Panc1 (cell line): ENCODE measurements at regions not wholly inside any gene's neighbourhood (a gene's known extent, or its start where the extent isn't known, plus 50 kb on each side); places are given as distances from the start of the nearest gene placed in this dataset.

Experiments
- ATAC-seq: fragments of 200-7000 bp; cut with Tn5 transposase; 2 replicates; pipeline ENCODE4 v1.9.1; 2020; ENCODE audit warnings: mild to moderate bottlenecking, moderate library complexity
- BruUV-seq: library from RNA; stranded (reverse); fragments of 400-500 nt; replicated peaks from 2 replicates; lab custom pipeline; 2021; lab: Mats Ljungman, UMichigan
- CTCF ChIA-PET: fragments of 300-600 bp; sonication (Branson Sonifier 250); formaldehyde crosslinking; loops from one replicate; lab custom pipeline; 2022; ENCODE audit warnings: antibody characterized with exemption; lab: Charles Lee
- POLR2A ChIA-PET: fragments of 300-600 bp; sonication (Branson Sonifier 250); formaldehyde crosslinking; loops from one replicate; lab custom pipeline; 2022; ENCODE audit warnings: antibody characterized with exemption; lab: Charles Lee
- DNase-seq: peaks from one replicate; pipeline ENCODE4 v3.0.0-alpha.2; 2010; ENCODE audit warnings: low read depth, low spot score
- H3K27ac ChIP-seq: 2 replicates; pipeline ENCODE4 v1.5.1; 2011; ENCODE audit warnings: mild to moderate bottlenecking, low read length, inconsistent platforms
- H3K27me3 ChIP-seq: fragments of 200-500 bp; sonication (Bioruptor generic); 2 replicates; pipeline ENCODE4 v1.6.0; 2014; ENCODE audit warnings: low read length, inconsistent platforms; ENCODE audit not compliant: control insufficient read depth, insufficient read depth
- H3K36me3 ChIP-seq: fragments of 200-500 bp; sonication (Bioruptor generic); 2 replicates; pipeline ENCODE4 v1.5.1; 2014; ENCODE audit warnings: inconsistent platforms, mild to moderate bottlenecking, low read length, moderate library complexity; ENCODE audit not compliant: control insufficient read depth, insufficient read depth
- H3K4me1 ChIP-seq: 2 replicates; pipeline ENCODE4 v1.5.1; 2011; ENCODE audit warnings: inconsistent platforms, mild to moderate bottlenecking, low read length, moderate library complexity; ENCODE audit not compliant: control insufficient read depth, insufficient read depth
- H3K4me3 ChIP-seq, 2 experiments: 2 replicates each; pipeline ENCODE4 v1.5.1; 2011 to 2012; ENCODE audit warnings: low read depth in 2 of 2, low read length in 2 of 2, mild to moderate bottlenecking in 2 of 2, inconsistent platforms in 1 of 2, moderate library complexity in 1 of 2
- H3K9me3 ChIP-seq: fragments of 200-500 bp; sonication (Bioruptor generic); 2 replicates; pipeline ENCODE4 v1.5.1; 2014; ENCODE audit warnings: low read depth, mild to moderate bottlenecking, inconsistent platforms, low read length, moderate library complexity; ENCODE audit not compliant: control insufficient read depth, insufficient read depth
- POLR2AphosphoS5 ChIP-seq: IDR thresholded peaks from 2 replicates; pipeline ENCODE4 v1.6.1; 2012; ENCODE audit warnings: mild to moderate bottlenecking, low read depth, low read length, moderate library complexity
- SIN3A ChIP-seq: IDR thresholded peaks from 2 replicates; pipeline ENCODE4 v1.6.1; 2012; ENCODE audit warnings: low read depth, mild to moderate bottlenecking, low read length, moderate library complexity, borderline replicate concordance; ENCODE audit not compliant: insufficient read depth
- TCF7L2 ChIP-seq: IDR thresholded peaks from 2 replicates; pipeline ENCODE4 v1.6.1; 2011; ENCODE audit warnings: mild to moderate bottlenecking, low read depth, low read length, inconsistent platforms
- in situ Hi-C: cut with HindIII; loops from 2 replicates; pipeline ENCODE4 v1.10.0; 2016; ENCODE audit warnings: low sequenced_read_pairs, low pct_unique_long_range_greater_than_20kb
- intact Hi-C: fragments of 100-400 bp; cut with micrococcal nuclease; formaldehyde crosslinking; loops from one replicate; pipeline ENCODE4 v1.10.0; 2022; ENCODE audit not compliant: unreplicated experiment
- TF ChIP-seq, protein P1 (sequence below): fragments of 450-650 bp; IDR thresholded peaks from 2 replicates; pipeline ENCODE4 v1.5.1; 2017; ENCODE audit warnings: mild to moderate bottlenecking
- TF ChIP-seq, protein P2 (sequence below), 2 experiments: IDR thresholded peaks; 2 replicates each; pipeline ENCODE4 v1.6.1; 2011 to 2012; ENCODE audit warnings: low read depth in 2 of 2, control low read depth in 1 of 2, low read length in 1 of 2, mild to moderate bottlenecking in 1 of 2, moderate library complexity in 1 of 2; ENCODE audit not compliant: insufficient read depth in 1 of 2

DNA sequence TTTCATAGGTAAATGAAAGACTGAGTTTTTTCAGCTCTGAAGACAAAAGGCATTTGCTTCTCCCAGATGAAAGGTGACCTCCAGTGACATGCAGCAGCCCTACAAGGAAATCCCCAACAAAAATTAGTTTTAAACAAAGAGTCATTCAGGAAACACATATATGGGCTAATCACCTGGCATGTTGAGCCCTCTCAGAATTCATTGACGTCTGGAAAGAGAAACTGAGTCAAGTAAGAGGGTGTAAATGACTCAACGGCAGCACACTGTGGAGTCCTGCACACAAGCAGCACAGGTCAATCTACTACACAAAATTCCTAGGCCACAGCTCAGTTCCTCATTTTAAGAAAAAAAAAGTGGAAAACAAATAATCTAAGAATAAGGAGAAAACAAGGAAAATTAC is 592.3 kb downstream of the EPHA7 start:
- Histone ChIP-seq H3K27ac (no peak overlapping the region), H3K9me3 (no peaks in the 10 kb centered on the region), H3K4me1 (no peaks in the 10 kb centered on the region; the same call in 1 of the 2 replicates), H3K4me3 (no peak overlapping the region), H3K27me3 (no peaks in the 10 kb centered on the region), H3K36me3 (no peaks in the 10 kb centered on the region)
- intact Hi-C loops (no loop called here), in situ Hi-C loops (no loop called here)
- no peak for DNase-seq
- TF ChIP-seq, protein P1, sequence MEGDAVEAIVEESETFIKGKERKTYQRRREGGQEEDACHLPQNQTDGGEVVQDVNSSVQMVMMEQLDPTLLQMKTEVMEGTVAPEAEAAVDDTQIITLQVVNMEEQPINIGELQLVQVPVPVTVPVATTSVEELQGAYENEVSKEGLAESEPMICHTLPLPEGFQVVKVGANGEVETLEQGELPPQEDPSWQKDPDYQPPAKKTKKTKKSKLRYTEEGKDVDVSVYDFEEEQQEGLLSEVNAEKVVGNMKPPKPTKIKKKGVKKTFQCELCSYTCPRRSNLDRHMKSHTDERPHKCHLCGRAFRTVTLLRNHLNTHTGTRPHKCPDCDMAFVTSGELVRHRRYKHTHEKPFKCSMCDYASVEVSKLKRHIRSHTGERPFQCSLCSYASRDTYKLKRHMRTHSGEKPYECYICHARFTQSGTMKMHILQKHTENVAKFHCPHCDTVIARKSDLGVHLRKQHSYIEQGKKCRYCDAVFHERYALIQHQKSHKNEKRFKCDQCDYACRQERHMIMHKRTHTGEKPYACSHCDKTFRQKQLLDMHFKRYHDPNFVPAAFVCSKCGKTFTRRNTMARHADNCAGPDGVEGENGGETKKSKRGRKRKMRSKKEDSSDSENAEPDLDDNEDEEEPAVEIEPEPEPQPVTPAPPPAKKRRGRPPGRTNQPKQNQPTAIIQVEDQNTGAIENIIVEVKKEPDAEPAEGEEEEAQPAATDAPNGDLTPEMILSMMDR = no peak
- no peak for TF ChIP-seq TCF7L2
- no peak for TF ChIP-seq POLR2AphosphoS5
- TF ChIP-seq, protein P2, sequence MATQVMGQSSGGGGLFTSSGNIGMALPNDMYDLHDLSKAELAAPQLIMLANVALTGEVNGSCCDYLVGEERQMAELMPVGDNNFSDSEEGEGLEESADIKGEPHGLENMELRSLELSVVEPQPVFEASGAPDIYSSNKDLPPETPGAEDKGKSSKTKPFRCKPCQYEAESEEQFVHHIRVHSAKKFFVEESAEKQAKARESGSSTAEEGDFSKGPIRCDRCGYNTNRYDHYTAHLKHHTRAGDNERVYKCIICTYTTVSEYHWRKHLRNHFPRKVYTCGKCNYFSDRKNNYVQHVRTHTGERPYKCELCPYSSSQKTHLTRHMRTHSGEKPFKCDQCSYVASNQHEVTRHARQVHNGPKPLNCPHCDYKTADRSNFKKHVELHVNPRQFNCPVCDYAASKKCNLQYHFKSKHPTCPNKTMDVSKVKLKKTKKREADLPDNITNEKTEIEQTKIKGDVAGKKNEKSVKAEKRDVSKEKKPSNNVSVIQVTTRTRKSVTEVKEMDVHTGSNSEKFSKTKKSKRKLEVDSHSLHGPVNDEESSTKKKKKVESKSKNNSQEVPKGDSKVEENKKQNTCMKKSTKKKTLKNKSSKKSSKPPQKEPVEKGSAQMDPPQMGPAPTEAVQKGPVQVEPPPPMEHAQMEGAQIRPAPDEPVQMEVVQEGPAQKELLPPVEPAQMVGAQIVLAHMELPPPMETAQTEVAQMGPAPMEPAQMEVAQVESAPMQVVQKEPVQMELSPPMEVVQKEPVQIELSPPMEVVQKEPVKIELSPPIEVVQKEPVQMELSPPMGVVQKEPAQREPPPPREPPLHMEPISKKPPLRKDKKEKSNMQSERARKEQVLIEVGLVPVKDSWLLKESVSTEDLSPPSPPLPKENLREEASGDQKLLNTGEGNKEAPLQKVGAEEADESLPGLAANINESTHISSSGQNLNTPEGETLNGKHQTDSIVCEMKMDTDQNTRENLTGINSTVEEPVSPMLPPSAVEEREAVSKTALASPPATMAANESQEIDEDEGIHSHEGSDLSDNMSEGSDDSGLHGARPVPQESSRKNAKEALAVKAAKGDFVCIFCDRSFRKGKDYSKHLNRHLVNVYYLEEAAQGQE (IDR thresholded peaks at IDR 0.05; ENCODE audit: insufficient read depth in 1 of 2, low read depth in 2 of 2, low read length in 1 of 2) = no peak
- TF ChIP-seq SIN3A = no peak
- BruUV-seq = no TSS peak
- ATAC-seq = no peak
- POLR2A ChIA-PET = no interaction called here
- CTCF ChIA-PET = no interaction called here

DNA sequence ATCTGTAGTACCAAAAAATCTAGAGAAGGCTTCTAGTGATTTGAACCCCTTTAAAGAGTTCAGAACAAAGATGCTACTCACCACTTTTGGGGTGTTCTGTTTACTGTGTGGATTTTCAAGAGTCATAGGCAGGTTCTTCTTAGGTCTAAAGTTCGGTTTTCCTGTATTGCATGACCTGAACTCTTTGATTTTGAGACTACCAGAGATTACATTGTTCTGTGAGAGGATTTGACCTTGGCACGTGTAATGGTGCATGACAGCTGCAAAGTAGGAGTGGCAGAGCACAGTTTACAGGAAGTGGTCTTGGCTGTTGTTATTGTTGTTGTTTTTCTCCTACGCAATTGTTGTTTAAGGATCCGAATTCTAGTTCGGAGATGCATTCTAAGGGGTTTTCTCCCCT is 592.7 kb downstream of the EPHA7 start:
- Histone ChIP-seq H3K27ac (no peak overlapping the region), H3K9me3 (no peaks in the 10 kb centered on the region), H3K36me3 (no peaks in the 10 kb centered on the region), H3K4me3 (no peak overlapping the region), H3K4me1 (no peaks in the 10 kb centered on the region; the same call in 1 of the 2 replicates), H3K27me3 (no peaks in the 10 kb centered on the region)
- ChIA-PET POLR2A (no interaction called here), CTCF (no interaction called here)
- no peak for DNase-seq
- ATAC-seq = no peak
- no peak for TF ChIP-seq TCF7L2
- TF ChIP-seq SIN3A = no peak
- TF ChIP-seq, protein P2 (IDR thresholded peaks at IDR 0.05; ENCODE audit: insufficient read depth in 1 of 2, low read depth in 2 of 2, low read length in 1 of 2) = no peak
- TF ChIP-seq, protein P1 = no peak
- no peak for TF ChIP-seq POLR2AphosphoS5
- intact Hi-C loops = no loop called here
- BruUV-seq = no TSS peak
- in situ Hi-C loops = no loop called here
